OCI-LY7 (cell line): ENCODE measurements at regions not wholly inside any gene's neighbourhood (a gene's known extent, or its start where the extent isn't known, plus 50 kb on each side); places are given as distances from the start of the nearest gene placed in this dataset.
"Not testable (repeated sequence)": the region's sequence is repeated elsewhere in the genome, so short reads cannot be mapped to it uniquely, and the experiment has no call there.

Experiments
- BruUV-seq: library from RNA; stranded (reverse); fragments of 400-500 nt; replicated peaks from 2 replicates; lab custom pipeline; 2021; lab: Mats Ljungman, UMichigan
- CTCF ChIA-PET: fragments of 300-600 bp; sonication (Branson Sonifier 250); formaldehyde crosslinking; loops from one replicate; lab custom pipeline; 2022; ENCODE audit warnings: antibody characterized with exemption; ENCODE audit not compliant: unreplicated experiment; lab: Charles Lee
- POLR2A ChIA-PET: fragments of 300-600 bp; sonication (Branson Sonifier 250); formaldehyde crosslinking; loops from one replicate; lab custom pipeline; 2022; ENCODE audit warnings: antibody characterized with exemption; lab: Charles Lee
- DNase-seq: peaks from one replicate; pipeline ENCODE4 v3.0.0-alpha.2; 2015; ENCODE audit warnings: low spot score
- H2AFZ ChIP-seq: fragments of 200-600 bp; sonication (generic), shearing (Covaris generic); 2 replicates; pipeline ENCODE4 v1.6.1; 2014; ENCODE audit warnings: mild to moderate bottlenecking, antibody characterized with exemption, low read length, moderate library complexity
- H3K27ac ChIP-seq: fragments of 200-600 bp; sonication (generic); 2 replicates; pipeline ENCODE4 v1.5.1; 2014; ENCODE audit warnings: mixed run types, low read depth, mild to moderate bottlenecking, moderate library complexity, low read length, inconsistent platforms; ENCODE audit not compliant: poor library complexity, severe bottlenecking
- H3K36me3 ChIP-seq: fragments of 200-600 bp; sonication (generic); 2 replicates; pipeline ENCODE4 v1.6.1; 2014; ENCODE audit warnings: mild to moderate bottlenecking, antibody characterized with exemption, low read length, moderate library complexity, mixed read lengths; ENCODE audit not compliant: insufficient read depth
- H3K4me1 ChIP-seq: fragments of 200-600 bp; sonication (generic); 2 replicates; pipeline ENCODE4 v1.5.1; 2014; ENCODE audit warnings: mild to moderate bottlenecking, low read length; ENCODE audit not compliant: insufficient read depth, poor library complexity, severe bottlenecking
- H3K4me2 ChIP-seq: fragments of 200-600 bp; sonication (generic); 2 replicates; pipeline ENCODE4 v1.6.1; 2014; ENCODE audit warnings: mild to moderate bottlenecking, low read length
- H3K4me3 ChIP-seq: fragments of 200-600 bp; sonication (generic); 2 replicates; pipeline ENCODE4 v1.5.1; 2014; ENCODE audit warnings: mild to moderate bottlenecking, low read depth, low read length; ENCODE audit not compliant: poor library complexity, severe bottlenecking
- H3K79me2 ChIP-seq: fragments of 200-600 bp; sonication (generic); 2 replicates; pipeline ENCODE4 v1.6.1; 2016; ENCODE audit warnings: low read depth, mild to moderate bottlenecking, low read length, moderate library complexity, mixed read lengths; ENCODE audit not compliant: insufficient read depth
- H3K9me2 ChIP-seq: fragments of 200-600 bp; sonication (generic); 2 replicates; pipeline ENCODE4 v1.6.1; 2016; ENCODE audit warnings: mild to moderate bottlenecking, low read length, mixed read lengths; ENCODE audit not compliant: insufficient read depth
- H3K9me3 ChIP-seq: fragments of 200-600 bp; sonication (generic); 2 replicates; pipeline ENCODE4 v1.6.1; 2014; ENCODE audit warnings: mild to moderate bottlenecking, mixed run types, low read length, mixed read lengths
- H4K20me1 ChIP-seq: fragments of 200-600 bp; sonication (generic); 2 replicates; pipeline ENCODE4 v1.6.1; 2014; ENCODE audit warnings: mild to moderate bottlenecking, antibody characterized with exemption, low read length, moderate library complexity, mixed read lengths; ENCODE audit not compliant: insufficient read depth
- EZH2phosphoT487 ChIP-seq: fragments of 200-600 bp; sonication (generic); IDR thresholded peaks from 2 replicates; pipeline ENCODE4 v1.6.1; 2018; ENCODE audit warnings: low read depth, borderline replicate concordance, mild to moderate bottlenecking, mixed run types, antibody characterized with exemption, low read length, moderate library complexity, mixed read lengths
- intact Hi-C: fragments of 100-400 bp; cut with micrococcal nuclease; formaldehyde crosslinking; loops from one replicate; pipeline ENCODE4 v1.10.0; 2022; ENCODE audit not compliant: unreplicated experiment
- TF ChIP-seq, protein P1 (sequence below): fragments of 200-600 bp; sonication (generic); conservative IDR thresholded peaks from 2 replicates; pipeline ENCODE4 v1.5.1; 2014; ENCODE audit warnings: mild to moderate bottlenecking, antibody characterized with exemption, low read length, moderate library complexity, mixed read lengths

DNA sequence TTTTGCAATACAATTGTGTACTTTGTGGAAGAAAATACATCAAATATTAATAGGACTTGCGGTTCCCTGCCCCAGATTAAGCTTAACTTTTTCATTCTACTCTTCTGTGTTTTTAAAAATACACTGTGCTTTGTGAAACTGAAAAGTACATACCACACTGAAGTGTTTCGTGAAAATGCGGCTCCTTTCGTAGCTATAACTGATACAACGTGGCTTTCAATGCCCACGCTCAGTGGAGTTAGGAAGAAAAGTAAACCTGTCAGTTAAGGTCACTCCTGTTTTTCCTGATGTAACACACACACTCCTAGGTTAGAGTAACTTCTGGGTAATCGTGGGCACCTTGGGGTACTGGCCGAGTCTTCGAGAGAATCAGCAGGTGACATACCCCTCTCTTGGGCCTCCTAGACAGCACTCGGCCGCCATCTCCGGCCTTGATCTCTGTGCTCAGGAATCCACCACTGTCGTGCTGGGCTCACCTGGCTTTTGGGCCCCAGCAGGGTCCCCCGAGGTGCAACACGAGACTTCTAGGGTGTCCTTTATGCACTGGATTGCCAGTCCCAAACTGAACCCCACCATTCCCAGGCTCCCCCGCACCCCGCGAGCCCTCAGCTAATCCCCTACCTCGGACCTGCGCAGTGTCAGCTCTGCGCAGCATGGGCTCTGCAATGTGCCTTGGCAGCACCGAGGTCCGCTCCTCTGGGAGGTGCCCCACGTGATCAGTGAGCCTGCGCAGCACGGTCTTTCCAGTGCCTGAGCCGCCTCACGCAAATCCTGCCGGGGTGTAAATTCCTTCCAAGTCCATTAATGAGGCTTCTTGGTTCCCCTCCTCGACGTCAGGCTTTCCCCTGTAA lies 162.6 kb upstream of the INTU start:
- no peak overlapping the region for H3K27ac ChIP-seq
- H3K79me2 ChIP-seq = no peaks in the 10 kb centered on the region
- no TSS peak for BruUV-seq
- no peaks in the 10 kb centered on the region for H4K20me1 ChIP-seq
- H3K9me3 ChIP-seq = no peaks in the 10 kb centered on the region
- DNase-seq = no peak
- ChIA-PET CTCF (no interaction called here), POLR2A (no interaction called here)
- H3K4me1 ChIP-seq = no peaks in the 10 kb centered on the region
- intact Hi-C loops = no loop called here
- H3K4me2 ChIP-seq = no peak overlapping the region
- no peaks in the 10 kb centered on the region for H3K9me2 ChIP-seq
- no peaks in the 10 kb centered on the region for H3K36me3 ChIP-seq
- H2AFZ ChIP-seq = no peak overlapping the region
- H3K4me3 ChIP-seq = no peak overlapping the region
- TF ChIP-seq EZH2phosphoT487 = no peak
- TF ChIP-seq, protein P1, sequence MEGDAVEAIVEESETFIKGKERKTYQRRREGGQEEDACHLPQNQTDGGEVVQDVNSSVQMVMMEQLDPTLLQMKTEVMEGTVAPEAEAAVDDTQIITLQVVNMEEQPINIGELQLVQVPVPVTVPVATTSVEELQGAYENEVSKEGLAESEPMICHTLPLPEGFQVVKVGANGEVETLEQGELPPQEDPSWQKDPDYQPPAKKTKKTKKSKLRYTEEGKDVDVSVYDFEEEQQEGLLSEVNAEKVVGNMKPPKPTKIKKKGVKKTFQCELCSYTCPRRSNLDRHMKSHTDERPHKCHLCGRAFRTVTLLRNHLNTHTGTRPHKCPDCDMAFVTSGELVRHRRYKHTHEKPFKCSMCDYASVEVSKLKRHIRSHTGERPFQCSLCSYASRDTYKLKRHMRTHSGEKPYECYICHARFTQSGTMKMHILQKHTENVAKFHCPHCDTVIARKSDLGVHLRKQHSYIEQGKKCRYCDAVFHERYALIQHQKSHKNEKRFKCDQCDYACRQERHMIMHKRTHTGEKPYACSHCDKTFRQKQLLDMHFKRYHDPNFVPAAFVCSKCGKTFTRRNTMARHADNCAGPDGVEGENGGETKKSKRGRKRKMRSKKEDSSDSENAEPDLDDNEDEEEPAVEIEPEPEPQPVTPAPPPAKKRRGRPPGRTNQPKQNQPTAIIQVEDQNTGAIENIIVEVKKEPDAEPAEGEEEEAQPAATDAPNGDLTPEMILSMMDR = no peak

DNA sequence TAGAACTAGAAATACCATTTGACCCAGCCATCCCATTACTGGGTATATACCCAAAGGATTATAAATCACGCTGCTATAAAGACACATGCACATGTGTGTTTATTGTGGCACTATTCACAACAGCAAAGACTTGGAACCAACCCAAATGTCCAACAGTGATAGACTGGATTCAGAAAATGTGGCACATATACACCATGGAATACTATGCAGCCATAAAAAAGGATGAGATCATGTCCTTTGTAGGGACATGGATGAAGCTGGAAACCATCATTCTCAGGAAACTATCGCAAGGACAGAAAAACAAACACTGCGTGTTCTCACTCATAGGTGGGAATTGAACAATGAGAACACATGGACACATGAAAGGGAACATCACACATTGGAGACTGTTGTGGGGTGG lies 154.5 kb upstream of the INTU start:
- BruUV-seq, H3K27ac ChIP-seq, H2AFZ ChIP-seq, CTCF ChIA-PET, intact Hi-C loops, H3K79me2 ChIP-seq, H3K4me3 ChIP-seq, H3K9me3 ChIP-seq, DNase-seq, H3K4me1 ChIP-seq, H3K9me2 ChIP-seq, H3K36me3 ChIP-seq, H4K20me1 ChIP-seq, H3K4me2 ChIP-seq, POLR2A ChIA-PET: not testable (repeated sequence)

DNA sequence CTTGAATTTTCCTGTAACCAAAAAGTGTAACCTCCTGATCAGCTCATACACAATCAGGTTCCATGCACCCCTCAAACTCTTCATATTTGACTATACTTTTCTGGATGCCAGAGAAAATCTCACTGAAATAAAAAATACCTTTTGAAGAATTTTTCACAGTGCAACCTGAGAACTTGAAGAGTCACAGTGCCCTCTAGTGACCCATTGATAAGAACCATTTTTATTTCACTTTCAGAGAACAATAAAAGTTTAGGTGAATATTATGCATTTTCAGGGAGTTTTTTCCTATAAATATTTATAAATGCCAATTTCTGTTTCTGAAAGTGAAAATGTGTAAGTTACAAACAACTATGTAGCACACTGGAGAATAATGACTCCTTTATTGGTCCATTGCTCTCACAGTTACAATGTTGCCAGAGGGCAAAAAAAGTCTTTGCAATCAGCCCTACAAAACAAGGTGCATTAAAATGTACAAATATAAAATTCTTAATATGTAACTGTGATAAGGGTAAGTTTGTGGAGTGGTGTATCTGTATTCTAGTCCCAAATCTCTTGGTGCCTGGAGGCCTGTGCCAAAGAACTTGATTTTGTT lies 153.6 kb upstream of the INTU start:
- DNase-seq = peak; percentile 30
- Histone ChIP-seq H3K79me2 (no peaks in the 10 kb centered on the region), H3K9me3 (no peaks in the 10 kb centered on the region), H3K36me3 (no peaks in the 10 kb centered on the region), H4K20me1 (no peaks in the 10 kb centered on the region), H2AFZ (no peak overlapping the region), H3K27ac (no peak overlapping the region), H3K4me1 (no peaks in the 10 kb centered on the region), H3K4me2 (no peak overlapping the region), H3K9me2 (no peaks in the 10 kb centered on the region), H3K4me3 (no peak overlapping the region)
- intact Hi-C loops = no loop called here
- ChIA-PET POLR2A (no interaction called here), CTCF (no interaction called here)
- no TSS peak for BruUV-seq
- TF ChIP-seq, protein P1 = peak; percentile 88
- no peak for TF ChIP-seq EZH2phosphoT487
